Endothelial cell of umbilical vein (primary cell): ENCODE measurements at regions not wholly inside any gene's neighbourhood (a gene's known extent, or its start where the extent isn't known, plus 50 kb on each side); places are given as distances from the start of the nearest gene placed in this dataset.

ENCODE experiments used
- BruUV-seq: library from RNA; stranded (reverse); fragments of 400-500 nt; replicated peaks from 2 replicates; lab custom pipeline; 2021; lab: Mats Ljungman, UMichigan
- CTCF ChIA-PET: fragments of 300-600, 350-600 bp; sonication (Branson Sonifier 250); formaldehyde crosslinking; loops from one replicate; lab custom pipeline; 2021; ENCODE audit warnings: antibody characterized with exemption, inconsistent platforms; lab: Charles Lee
- POLR2A ChIA-PET: fragments of 300-600, 350-600 bp; sonication (Branson Sonifier 250); formaldehyde crosslinking; loops from one replicate; lab custom pipeline; 2021; ENCODE audit warnings: antibody characterized with exemption, inconsistent platforms; lab: Charles Lee
- DNase-seq: peaks from one replicate; pipeline ENCODE4 v3.0.0-alpha.2; 2011; ENCODE audit warnings: low read depth, low spot score
- FAIRE-seq: peaks from 2 replicates; lab custom pipeline; 2011; peaks lifted over from hg19 to GRCh38; lab: Jason Lieb, UNC
- H2AFZ ChIP-seq: 2 replicates; pipeline ENCODE4 v1.6.0; 2012; ENCODE audit warnings: low read depth, low read length, control low read depth, inconsistent platforms
- H3K27ac ChIP-seq: 2 replicates; pipeline ENCODE4 v1.5.1; 2011; ENCODE audit warnings: low read depth, mild to moderate bottlenecking, control low read depth, low read length, moderate library complexity; ENCODE audit not compliant: insufficient read depth
- H3K27me3 ChIP-seq, 2 experiments: 2 replicates each; pipeline versions ENCODE4 v1.6.0 to v1.6.1; 2011; ENCODE audit warnings: low read length in 2 of 2, mixed read lengths in 1 of 2; ENCODE audit not compliant: control insufficient read depth in 2 of 2, insufficient read depth in 2 of 2
- H3K36me3 ChIP-seq, 2 experiments: 2 replicates in 1 of 2; 3 replicates in 1 of 2; pipeline ENCODE4 v1.5.1; 2011; ENCODE audit warnings: low read length in 2 of 2, mild to moderate bottlenecking in 1 of 2, moderate library complexity in 1 of 2; ENCODE audit not compliant: control insufficient read depth in 2 of 2, insufficient read depth in 2 of 2; ENCODE audit errors: extremely low read depth in 1 of 2
- H3K4me1 ChIP-seq: 3 replicates; pipeline ENCODE4 v1.5.1; 2011; ENCODE audit warnings: mild to moderate bottlenecking, low read length; ENCODE audit not compliant: control insufficient read depth, insufficient read depth; ENCODE audit errors: extremely low read depth
- H3K4me2 ChIP-seq: 2 replicates; pipeline ENCODE4 v1.6.1; 2011; ENCODE audit warnings: low read length, control low read depth, mixed read lengths; ENCODE audit not compliant: insufficient read depth
- H3K4me3 ChIP-seq, 3 experiments: fragments of 200-600 bp in 1 of 3; sonication (generic), shearing (Covaris generic) in 1 of 3; replicated peaks in 1 of 3; 2 replicates each; pipeline ENCODE4 v1.5.1; 2011 to 2016; ENCODE audit warnings: control low read depth in 3 of 3, low read length in 3 of 3, mild to moderate bottlenecking in 2 of 3, inconsistent platforms in 1 of 3, low read depth in 1 of 3, moderate library complexity in 1 of 3; ENCODE audit not compliant: insufficient read depth in 1 of 3
- H3K79me2 ChIP-seq: 2 replicates; pipeline ENCODE4 v1.6.0; 2012; ENCODE audit warnings: low read length, inconsistent platforms; ENCODE audit not compliant: control insufficient read depth, insufficient read depth
- H3K9ac ChIP-seq: replicated peaks from 2 replicates; pipeline ENCODE3; 2011; ENCODE audit warnings: low read length, control low read depth; ENCODE audit not compliant: insufficient read depth; ENCODE audit errors: extremely low read depth
- H3K9me1 ChIP-seq: replicated peaks from 3 replicates; pipeline ENCODE4 v1.6.0; 2011; ENCODE audit warnings: mild to moderate bottlenecking, low read length; ENCODE audit not compliant: control insufficient read depth, insufficient read depth; ENCODE audit errors: extremely low read depth
- H3K9me3 ChIP-seq: replicated peaks from 2 replicates; pipeline ENCODE4 v1.5.1; 2012; ENCODE audit warnings: low read length, inconsistent platforms; ENCODE audit not compliant: control insufficient read depth, insufficient read depth
- H4K20me1 ChIP-seq: replicated peaks from 2 replicates; pipeline ENCODE3; 2011; ENCODE audit warnings: mild to moderate bottlenecking, low read length; ENCODE audit not compliant: control insufficient read depth, insufficient read depth; ENCODE audit errors: extremely low read depth
- EZH2 ChIP-seq: IDR thresholded peaks from 2 replicates; pipeline ENCODE4 v1.6.1; 2012; ENCODE audit warnings: borderline replicate concordance, low read depth, mild to moderate bottlenecking, moderate library complexity, low read length, inconsistent platforms; ENCODE audit not compliant: severe bottlenecking
- FOS ChIP-seq: IDR thresholded peaks from 2 replicates; pipeline ENCODE4 v1.6.1; 2011; ENCODE audit warnings: mild to moderate bottlenecking, low read length, moderate library complexity, borderline replicate concordance; ENCODE audit not compliant: insufficient read depth
- GATA2 ChIP-seq: IDR thresholded peaks from 2 replicates; pipeline ENCODE4 v1.7.0; 2011; ENCODE audit warnings: low read depth, mild to moderate bottlenecking, moderate library complexity, mixed read lengths, low read length; ENCODE audit not compliant: insufficient read length, insufficient read depth
- JUN ChIP-seq: IDR thresholded peaks from 2 replicates; pipeline ENCODE4 v1.6.1; 2011; ENCODE audit warnings: borderline replicate concordance, low read depth; ENCODE audit not compliant: insufficient read length, insufficient read depth
- MAX ChIP-seq: IDR thresholded peaks from 2 replicates; pipeline ENCODE4 v1.6.1; 2011; ENCODE audit not compliant: insufficient read depth, insufficient read length
- MYC ChIP-seq: IDR thresholded peaks from one replicate; pipeline ENCODE4 v1.6.1; 2011; ENCODE audit warnings: mild to moderate bottlenecking, low read depth, low read length
- POLR2A ChIP-seq: IDR thresholded peaks from 2 replicates; pipeline ENCODE4 v1.6.1; 2012; ENCODE audit warnings: low read depth, mild to moderate bottlenecking, control low read depth, low read length
- POLR2AphosphoS5 ChIP-seq: IDR thresholded peaks from 2 replicates; pipeline ENCODE4 v1.6.1; 2012; ENCODE audit warnings: low read depth, mild to moderate bottlenecking, control low read depth, low read length, moderate library complexity; ENCODE audit not compliant: insufficient read depth
- dilution Hi-C: fragments of 300-500 bp; cut with MboI; formaldehyde crosslinking; loops from one replicate; pipeline ENCODE4 v1.15.0; 2019; ENCODE audit warnings: low sequenced_read_pairs; ENCODE audit not compliant: extremely low pct_ligation_motif_present
- intact Hi-C: fragments of 100-400 bp; cut with micrococcal nuclease; formaldehyde crosslinking; loops from one replicate; pipeline ENCODE4 v1.10.0; 2022
- TF ChIP-seq, protein P1 (sequence below), 2 donors: IDR thresholded peaks; 1 replicate in 1 of 2; 2 replicates in 1 of 2; pipeline ENCODE4 v1.5.1; 2011; ENCODE audit warnings: low read length in 2 of 2, mild to moderate bottlenecking in 2 of 2, moderate library complexity in 2 of 2, control low read depth in 1 of 2, inconsistent platforms in 1 of 2, low read depth in 1 of 2; ENCODE audit not compliant: insufficient read depth in 1 of 2; ENCODE audit errors: extremely low read depth in 1 of 2

- Histone ChIP-seq H4K20me1 (no peaks in the 10 kb centered on the region), H3K9ac (no peak overlapping the region), H3K36me3 (no peaks in the 10 kb centered on the region), H3K4me3 (no peak overlapping the region), H3K4me1 (no peaks in the 10 kb centered on the region), H3K9me3 (peaks cover 6% of the 10 kb centered on the region), H3K9me1 (no peaks in the 10 kb centered on the region), H3K79me2 (no peaks in the 10 kb centered on the region), H3K27me3 (no peaks in the 10 kb centered on the region), H3K4me2 (no peak overlapping the region), H2AFZ (no peak overlapping the region), H3K27ac (no peak overlapping the region)
- TF ChIP-seq MYC, result no peak
- no peak for TF ChIP-seq EZH2
- TF ChIP-seq MAX, result no peak
- TF ChIP-seq, protein P1, sequence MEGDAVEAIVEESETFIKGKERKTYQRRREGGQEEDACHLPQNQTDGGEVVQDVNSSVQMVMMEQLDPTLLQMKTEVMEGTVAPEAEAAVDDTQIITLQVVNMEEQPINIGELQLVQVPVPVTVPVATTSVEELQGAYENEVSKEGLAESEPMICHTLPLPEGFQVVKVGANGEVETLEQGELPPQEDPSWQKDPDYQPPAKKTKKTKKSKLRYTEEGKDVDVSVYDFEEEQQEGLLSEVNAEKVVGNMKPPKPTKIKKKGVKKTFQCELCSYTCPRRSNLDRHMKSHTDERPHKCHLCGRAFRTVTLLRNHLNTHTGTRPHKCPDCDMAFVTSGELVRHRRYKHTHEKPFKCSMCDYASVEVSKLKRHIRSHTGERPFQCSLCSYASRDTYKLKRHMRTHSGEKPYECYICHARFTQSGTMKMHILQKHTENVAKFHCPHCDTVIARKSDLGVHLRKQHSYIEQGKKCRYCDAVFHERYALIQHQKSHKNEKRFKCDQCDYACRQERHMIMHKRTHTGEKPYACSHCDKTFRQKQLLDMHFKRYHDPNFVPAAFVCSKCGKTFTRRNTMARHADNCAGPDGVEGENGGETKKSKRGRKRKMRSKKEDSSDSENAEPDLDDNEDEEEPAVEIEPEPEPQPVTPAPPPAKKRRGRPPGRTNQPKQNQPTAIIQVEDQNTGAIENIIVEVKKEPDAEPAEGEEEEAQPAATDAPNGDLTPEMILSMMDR (IDR thresholded peaks at IDR 0.05; ENCODE audit: extremely low read depth in 1 of 2, insufficient read depth in 1 of 2, low read depth in 1 of 2, low read length in 2 of 2), result no peak
- no peak for TF ChIP-seq FOS
- TF ChIP-seq POLR2A, result no peak
- no peak for TF ChIP-seq POLR2AphosphoS5
- no peak for TF ChIP-seq GATA2
- no peak for TF ChIP-seq JUN
- DNase-seq (no peak), FAIRE-seq (no peak)
- dilution Hi-C loops, result no loop called here
- intact Hi-C loops, result no loop called here
- BruUV-seq, result no TSS peak
- CTCF ChIA-PET, result no interaction called here
- POLR2A ChIA-PET, result no interaction called here
Observed at GRCh38 chr5:19018822-19019221, 969.2 kb downstream of the CDH18 start.
